SK-N-SH treated with all-trans-retinoic acid at 6 μM for 48 hours (cell line): ENCODE measurements at regions not wholly inside any gene's neighbourhood (a gene's known extent, or its start where the extent isn't known, plus 50 kb on each side); places are given as distances from the start of the nearest gene placed in this dataset.
A peak's percentile ranks its signal among the peaks of the same experiment; 100 is the strongest.

ENCODE experiments used
- ATAC-seq: fragments of 200-7000 bp; cut with Tn5 transposase; 3 replicates; pipeline ENCODE4 v1.9.1; 2020; ENCODE audit warnings: mild to moderate bottlenecking, moderate library complexity
- ARNTL ChIP-seq: fragments of 450-650 bp; formaldehyde crosslinking; IDR thresholded peaks from 2 replicates; pipeline ENCODE4 v1.5.0; 2020; ENCODE audit warnings: low read depth, mild to moderate bottlenecking, moderate library complexity, borderline replicate concordance
- BACH2 ChIP-seq: fragments of 250-450 bp; sonication (Bioruptor Pico); IDR thresholded peaks from 2 replicates; pipeline ENCODE4 v1.9.0; 2021; ENCODE audit warnings: mild to moderate bottlenecking, borderline replicate concordance
- CREB5 ChIP-seq: fragments of 250-450 bp; sonication (Bioruptor Pico); IDR thresholded peaks from 2 replicates; pipeline ENCODE4 v1.5.1; 2020; ENCODE audit warnings: low read depth, mild to moderate bottlenecking, moderate library complexity
- CSDC2 ChIP-seq: fragments of 250-450 bp; sonication (Bioruptor Pico); IDR thresholded peaks from 2 replicates; pipeline ENCODE4 v1.5.0; 2020; ENCODE audit warnings: mild to moderate bottlenecking, moderate library complexity
- CSRNP3 ChIP-seq: fragments of 250-450 bp; sonication (Bioruptor Pico); IDR thresholded peaks from 2 replicates; pipeline ENCODE4 v1.5.1; 2021; ENCODE audit warnings: mild to moderate bottlenecking, moderate library complexity
- ESRRG ChIP-seq: fragments of 250-450 bp; sonication (Bioruptor Pico); IDR thresholded peaks from 2 replicates; pipeline ENCODE4 v1.6.1; 2021; ENCODE audit warnings: mild to moderate bottlenecking
- GLIS3 ChIP-seq: fragments of 250-450 bp; sonication (Bioruptor Pico); IDR thresholded peaks from 2 replicates; pipeline ENCODE4 v1.5.0; 2020; ENCODE audit warnings: mild to moderate bottlenecking, moderate library complexity
- ISL1 ChIP-seq: fragments of 250-450 bp; sonication (Bioruptor Pico); IDR thresholded peaks from 2 replicates; pipeline ENCODE4 v2.1.2; 2022; ENCODE audit warnings: mild to moderate bottlenecking, moderate library complexity
- OSR1 ChIP-seq: fragments of 250-450 bp; sonication (Bioruptor Pico); IDR thresholded peaks from 2 replicates; pipeline ENCODE4 v1.8.0; 2022; ENCODE audit warnings: moderate library complexity, mild to moderate bottlenecking, inconsistent platforms
- PATZ1 ChIP-seq: fragments of 250-450 bp; sonication (Bioruptor Pico); IDR thresholded peaks from 2 replicates; pipeline ENCODE4 v1.8.0; 2020; ENCODE audit warnings: mild to moderate bottlenecking, moderate library complexity, borderline replicate concordance
- POU6F1 ChIP-seq: fragments of 250-450 bp; sonication (Bioruptor Pico); IDR thresholded peaks from 2 replicates; pipeline ENCODE4 v1.8.0; 2021; ENCODE audit warnings: low read depth, mild to moderate bottlenecking, moderate library complexity, borderline replicate concordance
- PPARA ChIP-seq: fragments of 250-450 bp; sonication (Bioruptor Pico); IDR thresholded peaks from 2 replicates; pipeline ENCODE4 v1.5.0; 2020; ENCODE audit warnings: mild to moderate bottlenecking, borderline replicate concordance
- RARB ChIP-seq: fragments of 250-450 bp; sonication (Bioruptor Pico); IDR thresholded peaks from 2 replicates; pipeline ENCODE4 v1.8.0; 2021; ENCODE audit warnings: mild to moderate bottlenecking, moderate library complexity
- SNAI2 ChIP-seq: fragments of 250-450 bp; sonication (Bioruptor Pico); IDR thresholded peaks from 2 replicates; pipeline ENCODE4 v1.5.0; 2020; ENCODE audit warnings: mild to moderate bottlenecking, moderate library complexity
- TOX ChIP-seq: fragments of 250-450 bp; sonication (Bioruptor Pico); IDR thresholded peaks from 2 replicates; pipeline ENCODE4 v1.8.0; 2021; ENCODE audit warnings: mild to moderate bottlenecking, moderate library complexity, borderline replicate concordance
- TSHZ2 ChIP-seq: fragments of 250-450 bp; sonication (Bioruptor Pico); IDR thresholded peaks from 2 replicates; pipeline ENCODE4 v1.5.0; 2020; ENCODE audit warnings: mild to moderate bottlenecking, moderate library complexity
- ZC3H10 ChIP-seq: fragments of 250-450 bp; sonication (Bioruptor Pico); IDR thresholded peaks from 2 replicates; pipeline ENCODE4 v1.5.1; 2021; ENCODE audit warnings: mild to moderate bottlenecking, moderate library complexity
- ZFP30 ChIP-seq: fragments of 450-650 bp; formaldehyde crosslinking; IDR thresholded peaks from 2 replicates; pipeline ENCODE4 v1.5.0; 2022; ENCODE audit warnings: mild to moderate bottlenecking, moderate library complexity
- ZNF565 ChIP-seq: fragments of 450-650 bp; formaldehyde crosslinking; conservative IDR thresholded peaks from 2 replicates; pipeline ENCODE4 v1.5.0; 2020; ENCODE audit warnings: low read depth, mild to moderate bottlenecking, moderate library complexity
- ZNF70 ChIP-seq: fragments of 450-650 bp; formaldehyde crosslinking; IDR thresholded peaks from 2 replicates; pipeline ENCODE4 v1.5.0; 2020; ENCODE audit warnings: mild to moderate bottlenecking, moderate library complexity
- ZNF8 ChIP-seq: fragments of 450-650 bp; formaldehyde crosslinking; IDR thresholded peaks from 2 replicates; pipeline ENCODE4 v1.5.0; 2020; ENCODE audit warnings: mild to moderate bottlenecking, moderate library complexity

GRCh38 chr7:67962863-67963262 lies 966.2 kb downstream of the TYW1 start:
- TF ChIP-seq TOX (CRISPR knock-in tag) (no peak), ZNF565 (CRISPR knock-in tag) (peak; percentile 94)
- no peak for ATAC-seq

GRCh38 chr7:67976490-67976889 lies 979.9 kb downstream of the TYW1 start:
- no peak for ATAC-seq
- TF ChIP-seq RARB (CRISPR knock-in tag) (no peak), TSHZ2 (no peak), PATZ1 (CRISPR knock-in tag) (no peak), GLIS3 (CRISPR knock-in tag) (no peak), OSR1 (CRISPR knock-in tag) (no peak), ZC3H10 (CRISPR knock-in tag) (no peak), ZFP30 (CRISPR knock-in tag) (no peak), CREB5 (CRISPR knock-in tag) (no peak), CSDC2 (CRISPR knock-in tag) (no peak), ZNF8 (CRISPR knock-in tag) (no peak), ZNF565 (CRISPR knock-in tag) (no peak), ARNTL (no peak), ISL1 (no peak), SNAI2 (CRISPR knock-in tag) (no peak), PPARA (CRISPR knock-in tag) (no peak), ESRRG (no peak), TOX (CRISPR knock-in tag) (no peak), ZNF70 (CRISPR knock-in tag) (no peak), POU6F1 (CRISPR knock-in tag) (no peak)
- TF ChIP-seq, all 23 proteins: peak for 0

GRCh38 chr7:67983486-67983885 lies 986.9 kb downstream of the TYW1 start:
- ATAC-seq, result no peak
- TF ChIP-seq ESRRG (no peak), CSDC2 (CRISPR knock-in tag) (no peak), ZC3H10 (CRISPR knock-in tag) (no peak), PATZ1 (CRISPR knock-in tag) (no peak), ARNTL (no peak), CSRNP3 (CRISPR knock-in tag) (no peak), OSR1 (CRISPR knock-in tag) (no peak), PPARA (CRISPR knock-in tag) (no peak), TSHZ2 (no peak), GLIS3 (CRISPR knock-in tag) (no peak), ZNF565 (CRISPR knock-in tag) (no peak), ISL1 (no peak), TOX (CRISPR knock-in tag) (no peak), ZNF70 (CRISPR knock-in tag) (no peak), BACH2 (CRISPR knock-in tag) (no peak), CREB5 (CRISPR knock-in tag) (no peak), ZFP30 (CRISPR knock-in tag) (no peak)
